Rectal smooth muscle tissue (tissue), 1 donor: ENCODE measurements at regions not wholly inside any gene's neighbourhood (a gene's known extent, or its start where the extent isn't known, plus 50 kb on each side); places are given as distances from the start of the nearest gene placed in this dataset.

ENCODE experiments used
- H3K27ac ChIP-seq: one replicate; pipeline ENCODE4 v1.7.0; 2013; ENCODE audit warnings: low read depth, low read length, inconsistent platforms
- H3K27me3 ChIP-seq: one replicate; pipeline ENCODE4 v1.7.0; 2013; ENCODE audit warnings: low read length; ENCODE audit not compliant: control insufficient read depth, insufficient read depth
- H3K36me3 ChIP-seq: one replicate; pipeline ENCODE4 v1.7.0; 2013; ENCODE audit warnings: low read length; ENCODE audit not compliant: control insufficient read depth, insufficient read depth
- H3K4me1 ChIP-seq: one replicate; pipeline ENCODE4 v1.7.0; 2013; ENCODE audit warnings: low read length; ENCODE audit not compliant: control insufficient read depth, insufficient read depth
- H3K4me3 ChIP-seq: one replicate; pipeline ENCODE4 v1.7.0; 2013; ENCODE audit warnings: low read length
- H3K9ac ChIP-seq: one replicate; pipeline ENCODE4 v1.7.0; 2013; ENCODE audit warnings: low read length

GRCh38 chr21:16633831-16634459 lies 878.9 kb upstream of the CXADR start:
- H3K9ac ChIP-seq: no peak overlapping the region
- no peak overlapping the region for H3K27ac ChIP-seq
- H3K27me3 ChIP-seq: no peaks in the 10 kb centered on the region
- no peaks in the 10 kb centered on the region for H3K36me3 ChIP-seq
- no peak overlapping the region for H3K4me3 ChIP-seq
- no peaks in the 10 kb centered on the region for H3K4me1 ChIP-seq

GRCh38 chr21:16634515-16634914 lies 878.3 kb upstream of the CXADR start:
- Histone ChIP-seq H3K9ac (no peak overlapping the region), H3K4me1 (no peaks in the 10 kb centered on the region), H3K36me3 (no peaks in the 10 kb centered on the region), H3K27me3 (no peaks in the 10 kb centered on the region), H3K27ac (no peak overlapping the region), H3K4me3 (no peak overlapping the region)

GRCh38 chr21:16640297-16641027 lies 872.4 kb upstream of the CXADR start:
- H3K9ac ChIP-seq: no peak overlapping the region

GRCh38 chr21:16642353-16642752 lies 870.5 kb upstream of the CXADR start:
- no peak overlapping the region for H3K9ac ChIP-seq
- H3K27me3 ChIP-seq: no peaks in the 10 kb centered on the region
- no peaks in the 10 kb centered on the region for H3K36me3 ChIP-seq
- no peaks in the 10 kb centered on the region for H3K4me1 ChIP-seq
- H3K4me3 ChIP-seq: no peak overlapping the region
- no peak overlapping the region for H3K27ac ChIP-seq

More at GRCh38 chr21:16640297-16641027, 872.4 kb upstream of the CXADR start:
- no peak overlapping the region for H3K27ac ChIP-seq
- H3K27me3 ChIP-seq: no peaks in the 10 kb centered on the region
- H3K4me3 ChIP-seq: no peak overlapping the region
- H3K36me3 ChIP-seq: no peaks in the 10 kb centered on the region
- no peaks in the 10 kb centered on the region for H3K4me1 ChIP-seq

GRCh38 chr21:16644685-16645084 lies 868.2 kb upstream of the CXADR start:
- no peak overlapping the region for H3K4me3 ChIP-seq
- H3K27me3 ChIP-seq: no peaks in the 10 kb centered on the region
- H3K27ac ChIP-seq: no peak overlapping the region
- no peaks in the 10 kb centered on the region for H3K36me3 ChIP-seq
- no peaks in the 10 kb centered on the region for H3K4me1 ChIP-seq
- H3K9ac ChIP-seq: no peak overlapping the region

DNA sequence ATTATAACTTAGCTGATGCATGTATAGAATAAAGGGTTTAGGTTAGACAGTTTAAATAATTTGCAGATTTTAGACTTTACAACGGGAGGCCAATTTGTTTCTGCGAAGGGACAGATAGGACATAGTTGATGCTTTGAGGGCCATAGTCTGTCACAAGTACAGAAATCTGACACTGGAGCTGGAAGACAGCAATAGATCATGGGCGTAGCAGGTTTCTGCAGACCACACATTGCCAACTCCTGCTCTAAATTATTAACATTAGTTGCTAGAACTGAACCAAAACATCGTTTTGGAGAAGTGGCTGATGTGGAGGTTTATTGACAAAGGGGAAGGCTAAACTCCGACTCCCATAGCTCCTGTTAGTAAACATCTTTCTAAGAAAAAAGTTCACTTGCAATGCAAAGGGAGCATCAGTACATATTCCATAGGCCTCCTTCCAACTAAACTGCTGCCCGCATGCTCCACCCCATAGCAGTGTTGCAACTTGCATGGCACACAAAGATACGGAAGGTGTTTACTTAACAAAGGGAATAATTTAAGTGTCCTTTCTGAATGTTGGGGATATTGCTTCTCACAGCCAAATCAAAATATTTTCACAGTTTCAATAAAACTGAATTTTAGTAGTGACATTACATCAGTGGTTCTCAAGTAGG lies 862.0 kb upstream of the CXADR start:
- H3K27ac ChIP-seq: no peak overlapping the region
- H3K4me3 ChIP-seq: no peak overlapping the region
- no peaks in the 10 kb centered on the region for H3K36me3 ChIP-seq
- no peaks in the 10 kb centered on the region for H3K4me1 ChIP-seq
- H3K9ac ChIP-seq: no peak overlapping the region
- no peaks in the 10 kb centered on the region for H3K27me3 ChIP-seq

DNA sequence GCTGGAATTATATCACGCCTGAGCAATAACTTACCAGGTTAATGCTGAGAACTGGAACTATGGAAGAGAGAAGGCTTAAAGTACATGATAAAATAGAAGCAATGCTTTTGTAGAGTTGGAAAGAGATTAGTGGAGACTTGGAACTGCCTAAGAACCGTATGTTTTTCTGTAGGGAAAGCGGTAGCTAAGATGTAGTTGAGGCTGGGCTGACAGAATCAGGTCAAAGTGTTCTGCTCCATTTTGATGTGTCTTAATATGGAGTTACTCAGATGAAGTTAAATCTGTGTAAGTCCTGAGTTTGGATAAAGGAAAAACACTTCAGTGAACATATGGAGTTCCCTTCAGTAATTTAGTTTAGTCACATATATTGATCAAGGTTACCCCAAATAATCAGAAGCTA lies 860.9 kb upstream of the CXADR start:
- no peaks in the 10 kb centered on the region for H3K4me1 ChIP-seq
- no peak overlapping the region for H3K9ac ChIP-seq
- H3K27me3 ChIP-seq: no peaks in the 10 kb centered on the region
- no peak overlapping the region for H3K4me3 ChIP-seq
- no peak overlapping the region for H3K27ac ChIP-seq
- H3K36me3 ChIP-seq: no peaks in the 10 kb centered on the region

- Histone ChIP-seq H3K4me3 (no peak overlapping the region), H3K27me3 (no peaks in the 10 kb centered on the region), H3K4me1 (no peaks in the 10 kb centered on the region), H3K36me3 (no peaks in the 10 kb centered on the region), H3K9ac (no peak overlapping the region), H3K27ac (no peak overlapping the region)
Observed at GRCh38 chr21:16663436-16663835, 849.4 kb upstream of the CXADR start.

GRCh38 chr21:16667395-16667794 lies 845.4 kb upstream of the CXADR start:
- Histone ChIP-seq H3K9ac (no peak overlapping the region), H3K4me3 (no peak overlapping the region), H3K36me3 (no peaks in the 10 kb centered on the region), H3K4me1 (no peaks in the 10 kb centered on the region), H3K27ac (no peak overlapping the region), H3K27me3 (no peaks in the 10 kb centered on the region)

DNA sequence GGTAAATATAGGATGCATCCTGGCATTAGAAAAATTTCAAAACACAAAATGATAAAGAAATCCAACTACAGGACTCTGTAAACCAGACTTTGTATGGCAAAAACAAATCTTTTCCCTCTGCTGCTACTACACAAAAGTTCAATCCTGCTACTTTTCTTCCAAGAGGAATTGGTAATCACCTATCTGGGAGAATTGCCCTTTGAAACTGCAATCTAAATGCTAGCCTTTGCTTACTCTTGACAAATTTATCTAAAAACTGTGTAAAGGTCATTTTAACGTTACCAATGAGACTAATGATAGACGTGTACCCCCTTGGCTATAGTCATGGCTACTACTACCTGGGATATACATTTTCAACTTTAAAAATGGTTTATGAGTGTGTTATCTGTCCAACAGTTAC lies 837.9 kb upstream of the CXADR start:
- Histone ChIP-seq H3K9ac (no peak overlapping the region), H3K4me1 (peaks cover 2% of the 10 kb centered on the region), H3K36me3 (no peaks in the 10 kb centered on the region), H3K27me3 (no peaks in the 10 kb centered on the region), H3K4me3 (no peak overlapping the region), H3K27ac (no peak overlapping the region)

DNA sequence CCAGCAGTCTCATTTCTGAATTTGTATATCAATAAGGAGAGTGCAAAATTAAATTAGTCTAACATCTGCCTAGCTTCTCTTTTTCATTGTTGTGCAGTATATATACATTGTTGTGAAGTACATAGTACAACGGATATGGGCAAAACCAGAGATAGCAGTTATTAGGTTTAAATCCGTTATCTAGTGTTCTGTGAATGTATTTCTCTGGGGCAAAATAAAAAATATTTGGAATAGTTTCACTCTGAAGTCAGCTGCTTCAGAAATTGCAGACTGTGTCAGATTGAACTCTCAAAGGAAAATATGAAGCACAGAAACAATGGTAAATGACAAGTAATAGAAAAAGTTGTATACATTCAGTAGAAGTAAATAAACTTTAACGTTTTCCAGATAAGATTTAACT lies 836.5 kb upstream of the CXADR start:
- no peaks in the 10 kb centered on the region for H3K27me3 ChIP-seq
- H3K27ac ChIP-seq: no peak overlapping the region
- no peaks in the 10 kb centered on the region for H3K36me3 ChIP-seq
- H3K4me1 ChIP-seq: peaks cover 2% of the 10 kb centered on the region
- H3K4me3 ChIP-seq: no peak overlapping the region
- H3K9ac ChIP-seq: no peak overlapping the region

GRCh38 chr21:16678429-16679160 lies 834.2 kb upstream of the CXADR start:
- H3K4me1 ChIP-seq: peaks cover 2% of the 10 kb centered on the region
- H3K9ac ChIP-seq: no peak overlapping the region
- no peak overlapping the region for H3K27ac ChIP-seq
- H3K27me3 ChIP-seq: no peaks in the 10 kb centered on the region
- H3K4me3 ChIP-seq: no peak overlapping the region
- no peaks in the 10 kb centered on the region for H3K36me3 ChIP-seq
